ENCODE measurements at regions not wholly inside any gene's neighbourhood (a gene's known extent, or its start where the extent isn't known, plus 50 kb on each side); places are given as distances from the start of the nearest gene placed in this dataset.

GRCh38 chr10:45095286-45095685, 94.6 kb downstream of the ZNF22 start:
- no peak for TF ChIP-seq POLR2AphosphoS5 (IDR thresholded peaks at IDR 0.05; ENCODE audit: low read depth)
- no peak for TF ChIP-seq STAT1 (IDR thresholded peaks at IDR 0.05; ENCODE audit: unreplicated experiment)
- no peak for TF ChIP-seq EZH2phosphoT487 (IDR thresholded peaks at IDR 0.05; ENCODE audit: unreplicated experiment)
- TF ChIP-seq REST (IDR thresholded peaks at IDR 0.05; ENCODE audit: unreplicated experiment) = no peak
- TF ChIP-seq ZNF462 (CRISPR knock-in tag; IDR thresholded peaks at IDR 0.05) = no peak
- TF ChIP-seq ZNF331 (CRISPR knock-in tag; IDR thresholded peaks at IDR 0.05; ENCODE audit: low read depth) = no peak
- TF ChIP-seq ETS1 (IDR thresholded peaks at IDR 0.05) = no peak
- TF ChIP-seq CREB1 (CRISPR knock-in tag; IDR thresholded peaks at IDR 0.05; ENCODE audit: low read depth) = no peak
- TF ChIP-seq ZNF114 (CRISPR knock-in tag; IDR thresholded peaks at IDR 0.05) = no peak
- TF ChIP-seq JUNB (IDR thresholded peaks at IDR 0.05; ENCODE audit: unreplicated experiment) = no peak
- TF ChIP-seq EZH2 (IDR thresholded peaks at IDR 0.05; ENCODE audit: low read depth, unreplicated experiment) = no peak
- no peak for TF ChIP-seq CTCF (conservative IDR thresholded peaks at IDR 0.05; ENCODE audit: low read depth in 2 of 2)
- no peak for TF ChIP-seq NANOG (IDR thresholded peaks at IDR 0.05; ENCODE audit: borderline replicate concordance)
- Histone ChIP-seq H3K27me3 (ENCODE audit: insufficient read depth) (no peaks in the 10 kb centered on the region), H2AFZ (peak overlapping the region; percentile 70), H3K79me2 (replicated peaks; ENCODE audit: insufficient read depth) (no peaks in the 10 kb centered on the region), H3K9me2 (ENCODE audit: insufficient read depth) (no peaks in the 10 kb centered on the region), H4K20me1 (replicated peaks; ENCODE audit: insufficient read depth) (no peaks in the 10 kb centered on the region), H3K36me3 (ENCODE audit: insufficient read depth) (no peaks in the 10 kb centered on the region), H3K4me3 (no peak overlapping the region), H3K4me1 (ENCODE audit: insufficient read depth) (peaks cover 18% of the 10 kb centered on the region), H3K27ac (ENCODE audit: low read depth) (no peak overlapping the region), H3F3A (replicated peaks; ENCODE audit: low read depth) (no peaks in the 10 kb centered on the region), H3K4me2 (peak overlapping the region; percentile 53; the same call in 1 of the 2 replicates)
- Mint-ChIP-seq H3K4me3 (no peak overlapping the region), H3K27me3 (ENCODE audit: insufficient read depth, low read depth, poor library complexity) (peaks cover 5% of the 10 kb centered on the region), H3K9me3 (no peaks in the 10 kb centered on the region), H3K27ac (no peak overlapping the region), H3K4me1 (peaks cover 24% of the 10 kb centered on the region), H3K36me3 (ENCODE audit: low read depth) (no peaks in the 10 kb centered on the region)
- DNase-seq (ENCODE audit: low spot score) = no peak
- no peak for ATAC-seq
